ENCODE measurements at regions not wholly inside any gene's neighbourhood (a gene's known extent, or its start where the extent isn't known, plus 50 kb on each side); places are given as distances from the start of the nearest gene placed in this dataset.
"Not testable (repeated sequence)": the region's sequence is repeated elsewhere in the genome, so short reads cannot be mapped to it uniquely, and the experiment has no call there.

DNA sequence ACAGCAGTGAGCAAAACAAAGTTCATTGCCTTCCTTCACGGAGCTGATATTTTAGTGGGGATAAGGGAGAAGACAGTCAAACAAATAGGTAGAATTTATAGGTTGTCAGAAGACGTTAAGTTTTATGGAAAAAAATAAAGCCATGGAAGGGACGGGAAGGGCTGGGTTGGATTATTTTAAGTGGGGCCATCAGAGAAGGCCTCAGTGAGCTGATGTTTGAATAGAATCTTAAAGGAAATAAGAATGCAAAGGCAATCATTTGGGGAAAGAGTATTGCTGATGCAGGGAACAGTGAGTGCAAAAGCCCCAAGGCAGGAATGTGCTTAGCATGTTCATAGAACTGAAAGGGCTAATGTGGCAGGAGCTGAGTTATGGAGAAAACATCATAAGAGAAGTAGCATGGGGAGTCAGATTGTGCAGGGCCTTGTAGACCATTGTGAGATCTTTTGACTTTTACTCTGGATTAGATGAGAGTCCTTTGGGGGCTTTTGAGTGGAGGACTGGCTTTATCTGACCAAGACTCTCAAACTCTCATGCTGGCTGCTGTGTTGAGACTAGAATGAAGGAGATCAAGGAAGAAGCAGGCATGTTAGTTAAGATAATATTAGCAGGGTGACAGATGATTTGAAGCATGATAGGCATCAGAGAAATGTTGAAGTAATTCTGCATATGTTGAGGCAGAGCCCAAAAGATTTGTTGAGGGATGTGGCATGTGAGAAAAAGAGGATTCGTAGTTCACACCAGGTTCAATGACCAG is 104.5 kb upstream of the TPTE start:
- TF ChIP-seq, protein P1, sequence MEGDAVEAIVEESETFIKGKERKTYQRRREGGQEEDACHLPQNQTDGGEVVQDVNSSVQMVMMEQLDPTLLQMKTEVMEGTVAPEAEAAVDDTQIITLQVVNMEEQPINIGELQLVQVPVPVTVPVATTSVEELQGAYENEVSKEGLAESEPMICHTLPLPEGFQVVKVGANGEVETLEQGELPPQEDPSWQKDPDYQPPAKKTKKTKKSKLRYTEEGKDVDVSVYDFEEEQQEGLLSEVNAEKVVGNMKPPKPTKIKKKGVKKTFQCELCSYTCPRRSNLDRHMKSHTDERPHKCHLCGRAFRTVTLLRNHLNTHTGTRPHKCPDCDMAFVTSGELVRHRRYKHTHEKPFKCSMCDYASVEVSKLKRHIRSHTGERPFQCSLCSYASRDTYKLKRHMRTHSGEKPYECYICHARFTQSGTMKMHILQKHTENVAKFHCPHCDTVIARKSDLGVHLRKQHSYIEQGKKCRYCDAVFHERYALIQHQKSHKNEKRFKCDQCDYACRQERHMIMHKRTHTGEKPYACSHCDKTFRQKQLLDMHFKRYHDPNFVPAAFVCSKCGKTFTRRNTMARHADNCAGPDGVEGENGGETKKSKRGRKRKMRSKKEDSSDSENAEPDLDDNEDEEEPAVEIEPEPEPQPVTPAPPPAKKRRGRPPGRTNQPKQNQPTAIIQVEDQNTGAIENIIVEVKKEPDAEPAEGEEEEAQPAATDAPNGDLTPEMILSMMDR (IDR thresholded peaks at IDR 0.05 in 8 of 11, conservative IDR thresholded peaks at IDR 0.05 in 3 of 11) = not testable (repeated sequence)
- TF ChIP-seq POLR2AphosphoS5, POLR2A (IDR thresholded peaks at IDR 0.05): not testable (repeated sequence)
